ENCODE measurements at regions not wholly inside any gene's neighbourhood (a gene's known extent, or its start where the extent isn't known, plus 50 kb on each side); places are given as distances from the start of the nearest gene placed in this dataset.
"Not testable (repeated sequence)": the region's sequence is repeated elsewhere in the genome, so short reads cannot be mapped to it uniquely, and the experiment has no call there.

DNA sequence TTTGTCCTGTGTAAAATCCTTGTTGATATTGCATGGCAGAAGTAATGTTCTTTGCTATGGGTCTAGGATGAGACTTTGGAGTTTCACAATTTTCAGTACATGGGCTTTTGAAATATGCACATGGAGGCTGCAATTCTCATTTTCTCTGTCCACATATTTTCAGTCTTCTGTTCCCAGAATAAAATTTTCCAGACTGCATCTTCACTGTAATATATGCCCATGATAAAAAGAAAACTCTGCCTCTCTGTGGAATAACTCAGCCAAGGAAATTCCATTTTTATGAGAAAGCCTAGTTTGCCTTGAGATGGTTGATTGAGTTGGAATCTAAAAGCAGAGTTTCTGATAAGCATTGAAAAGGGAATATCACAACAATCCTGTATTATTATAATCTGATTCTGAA is 601.4 kb upstream of the AADAT start:
- TF ChIP-seq, protein P1, sequence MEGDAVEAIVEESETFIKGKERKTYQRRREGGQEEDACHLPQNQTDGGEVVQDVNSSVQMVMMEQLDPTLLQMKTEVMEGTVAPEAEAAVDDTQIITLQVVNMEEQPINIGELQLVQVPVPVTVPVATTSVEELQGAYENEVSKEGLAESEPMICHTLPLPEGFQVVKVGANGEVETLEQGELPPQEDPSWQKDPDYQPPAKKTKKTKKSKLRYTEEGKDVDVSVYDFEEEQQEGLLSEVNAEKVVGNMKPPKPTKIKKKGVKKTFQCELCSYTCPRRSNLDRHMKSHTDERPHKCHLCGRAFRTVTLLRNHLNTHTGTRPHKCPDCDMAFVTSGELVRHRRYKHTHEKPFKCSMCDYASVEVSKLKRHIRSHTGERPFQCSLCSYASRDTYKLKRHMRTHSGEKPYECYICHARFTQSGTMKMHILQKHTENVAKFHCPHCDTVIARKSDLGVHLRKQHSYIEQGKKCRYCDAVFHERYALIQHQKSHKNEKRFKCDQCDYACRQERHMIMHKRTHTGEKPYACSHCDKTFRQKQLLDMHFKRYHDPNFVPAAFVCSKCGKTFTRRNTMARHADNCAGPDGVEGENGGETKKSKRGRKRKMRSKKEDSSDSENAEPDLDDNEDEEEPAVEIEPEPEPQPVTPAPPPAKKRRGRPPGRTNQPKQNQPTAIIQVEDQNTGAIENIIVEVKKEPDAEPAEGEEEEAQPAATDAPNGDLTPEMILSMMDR (IDR thresholded peaks at IDR 0.05): no peak
- H3K36me3 ChIP-seq: no peaks in the 10 kb centered on the region

DNA sequence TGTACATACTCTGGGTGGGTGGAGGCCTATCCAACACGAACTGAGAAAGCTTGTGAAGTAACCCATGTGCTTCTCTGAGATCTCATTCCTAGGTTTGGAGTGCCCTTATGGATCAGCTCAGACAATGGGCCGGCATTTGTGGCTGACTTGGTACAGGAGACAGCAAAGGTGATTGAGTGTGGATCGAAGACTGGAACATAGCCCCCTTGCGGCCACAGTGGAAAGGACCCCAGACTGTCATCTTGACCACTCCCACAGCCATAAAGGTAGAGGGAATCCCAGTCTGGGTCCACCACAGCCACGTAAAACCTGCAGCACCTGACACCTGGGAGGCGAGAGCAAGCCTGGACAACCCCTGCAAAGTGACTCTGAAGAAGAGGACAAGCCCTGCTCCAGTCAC is 598.0 kb upstream of the AADAT start:
- no peaks in the 10 kb centered on the region for H3K27me3 ChIP-seq
- H3K36me3 ChIP-seq: no peaks in the 10 kb centered on the region
- H3K27ac ChIP-seq: no peak overlapping the region
- H3K4me3 ChIP-seq (ENCODE audit: low read depth in 1 of 2, low read length in 1 of 2): no peak overlapping the region
- H3K9me3 ChIP-seq: no peaks in the 10 kb centered on the region
- H3K4me1 ChIP-seq (ENCODE audit: control insufficient read depth in 1 of 2, insufficient read depth in 1 of 2, low read depth in 1 of 2, low read length in 1 of 2): no peaks in the 10 kb centered on the region
- TF ChIP-seq, protein P1 (IDR thresholded peaks at IDR 0.05): no peak

More for the DNA sequence above, 601.4 kb upstream of the AADAT start:
- H3K9me3 ChIP-seq: no peaks in the 10 kb centered on the region
- H3K4me1 ChIP-seq (ENCODE audit: control insufficient read depth in 1 of 2, insufficient read depth in 1 of 2, low read depth in 1 of 2, low read length in 1 of 2): no peaks in the 10 kb centered on the region
- no peak overlapping the region for H3K4me3 ChIP-seq (ENCODE audit: low read depth in 1 of 2, low read length in 1 of 2)
- no peak overlapping the region for H3K27ac ChIP-seq
- no peaks in the 10 kb centered on the region for H3K27me3 ChIP-seq

DNA sequence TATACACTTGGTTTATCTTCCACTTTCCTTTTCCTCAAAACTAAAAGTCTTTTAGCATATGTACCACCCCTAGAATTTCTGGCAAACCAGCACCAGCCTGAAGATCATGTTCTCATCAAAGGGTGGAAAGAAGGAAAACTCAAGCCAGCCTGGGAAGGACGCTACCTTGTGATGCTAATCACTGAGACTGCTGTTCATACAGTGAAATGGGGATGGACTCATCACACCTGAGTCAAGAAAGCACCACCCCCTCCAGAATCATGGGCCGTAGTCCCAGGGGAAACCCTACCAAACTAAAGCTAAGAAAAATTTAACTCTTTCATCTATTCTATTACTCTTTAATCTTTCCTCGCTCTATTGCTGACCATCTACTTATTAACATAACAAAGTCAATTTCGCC is 595.9 kb upstream of the AADAT start:
- H3K36me3 ChIP-seq; H3K4me1 ChIP-seq (ENCODE audit: control insufficient read depth in 1 of 2, insufficient read depth in 1 of 2, low read depth in 1 of 2, low read length in 1 of 2); H3K27me3 ChIP-seq; H3K4me3 ChIP-seq (ENCODE audit: low read depth in 1 of 2, low read length in 1 of 2); H3K27ac ChIP-seq; H3K9me3 ChIP-seq: not testable (repeated sequence)

DNA sequence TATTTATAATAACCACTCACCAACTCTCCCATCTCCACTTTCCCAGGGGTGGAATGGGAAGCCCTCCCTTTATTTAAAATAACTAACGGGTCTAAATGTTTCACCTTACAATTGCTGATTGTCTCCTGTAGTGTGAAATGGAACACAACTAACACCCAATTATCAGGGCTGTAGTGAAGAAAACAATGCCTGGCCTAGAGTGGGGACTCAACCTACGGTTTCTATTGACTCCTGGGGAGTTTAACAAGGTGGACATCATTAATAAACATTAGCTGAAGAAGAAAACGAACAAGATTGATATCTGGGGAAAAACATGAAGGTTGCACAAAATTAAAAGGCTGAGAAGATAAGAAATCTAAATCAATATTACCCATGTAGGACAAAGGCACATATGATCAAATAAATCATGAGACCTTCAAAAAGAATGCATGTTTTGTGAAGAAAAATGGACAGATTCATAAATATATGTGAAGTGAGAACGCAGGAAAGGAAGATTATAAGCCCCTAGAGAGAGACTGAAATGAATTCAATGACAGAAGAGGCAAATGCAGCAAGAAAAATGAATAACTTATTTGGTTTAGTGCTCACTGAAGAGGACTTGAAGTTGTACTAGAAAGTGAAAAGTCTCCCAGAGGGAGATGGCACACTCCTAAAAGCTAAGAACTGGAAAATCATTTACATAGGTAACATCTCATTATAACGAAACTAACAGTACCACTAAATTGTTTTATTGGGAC is 593.0 kb upstream of the AADAT start:
- TF ChIP-seq, protein P1 (IDR thresholded peaks at IDR 0.05): no peak
- no peaks in the 10 kb centered on the region for H3K4me1 ChIP-seq (ENCODE audit: control insufficient read depth in 1 of 2, insufficient read depth in 1 of 2, low read depth in 1 of 2, low read length in 1 of 2)
- no peak overlapping the region for H3K4me3 ChIP-seq (ENCODE audit: low read depth in 1 of 2, low read length in 1 of 2)
- no peaks in the 10 kb centered on the region for H3K36me3 ChIP-seq
- no peaks in the 10 kb centered on the region for H3K9me3 ChIP-seq
- H3K27me3 ChIP-seq: no peaks in the 10 kb centered on the region
- no peak overlapping the region for H3K27ac ChIP-seq

DNA sequence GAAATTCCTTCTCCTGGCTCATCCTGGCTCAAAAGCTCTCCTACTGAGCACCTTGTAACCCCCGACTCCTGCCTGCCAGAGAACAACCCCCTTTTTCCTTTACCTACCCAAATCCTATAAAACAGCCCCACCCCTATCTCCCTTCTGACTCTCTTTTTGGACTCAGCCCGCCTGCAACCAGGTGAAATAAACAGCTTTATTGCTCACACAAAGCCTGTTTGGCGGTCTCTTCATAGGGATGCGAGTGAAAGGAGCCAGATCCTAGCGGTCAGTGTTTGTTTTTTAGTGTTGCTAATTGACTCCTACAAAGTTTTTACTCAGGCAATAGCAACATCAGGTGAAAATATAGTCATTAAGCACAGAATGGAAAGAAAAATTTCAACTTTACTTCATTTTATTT is 592.3 kb upstream of the AADAT start:
- H3K9me3 ChIP-seq; H3K4me3 ChIP-seq (ENCODE audit: low read depth in 1 of 2, low read length in 1 of 2); H3K27ac ChIP-seq; H3K4me1 ChIP-seq (ENCODE audit: control insufficient read depth in 1 of 2, insufficient read depth in 1 of 2, low read depth in 1 of 2, low read length in 1 of 2); H3K36me3 ChIP-seq; H3K27me3 ChIP-seq: not testable (repeated sequence)

DNA sequence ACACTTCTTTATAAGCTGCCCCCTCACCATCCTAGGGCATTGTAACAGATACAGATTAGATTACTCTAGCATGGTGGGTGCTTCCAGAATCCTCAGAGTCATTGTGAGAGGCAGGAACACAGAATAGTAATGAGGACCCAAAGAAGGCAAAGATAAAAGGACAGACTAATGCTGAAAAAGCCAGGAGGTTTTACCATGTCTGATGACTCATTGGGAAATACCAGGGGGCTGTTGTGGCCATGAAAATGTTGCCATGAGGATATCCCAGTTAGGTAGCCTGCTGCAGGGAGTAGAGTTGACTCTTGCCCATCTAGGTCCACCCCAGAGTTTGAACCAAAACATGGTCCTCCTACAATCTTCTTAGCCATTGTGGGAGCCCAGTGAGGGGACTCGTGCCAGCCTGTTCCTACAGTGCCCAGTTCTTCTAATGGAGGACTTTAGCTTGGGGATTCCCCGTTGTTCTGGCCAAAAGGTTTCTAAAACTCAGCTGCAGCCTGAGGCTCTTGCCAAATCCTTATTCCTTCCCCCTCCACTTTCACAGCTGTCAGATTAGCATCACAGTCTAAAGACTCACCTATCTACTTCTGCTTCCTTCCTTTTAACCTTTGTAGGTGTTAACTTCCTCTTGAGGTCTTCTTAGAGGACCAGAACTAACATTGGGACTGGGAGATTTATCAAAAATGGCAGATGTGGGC is 586.0 kb upstream of the AADAT start:
- no peaks in the 10 kb centered on the region for H3K4me1 ChIP-seq (ENCODE audit: control insufficient read depth in 1 of 2, insufficient read depth in 1 of 2, low read depth in 1 of 2, low read length in 1 of 2)
- H3K4me3 ChIP-seq (ENCODE audit: low read depth in 1 of 2, low read length in 1 of 2): no peak overlapping the region
- no peak overlapping the region for H3K27ac ChIP-seq
- no peaks in the 10 kb centered on the region for H3K36me3 ChIP-seq
- no peaks in the 10 kb centered on the region for H3K9me3 ChIP-seq
- TF ChIP-seq, protein P1 (IDR thresholded peaks at IDR 0.05): no peak
- H3K27me3 ChIP-seq: no peaks in the 10 kb centered on the region
